Activated CD4-positive, alpha-beta T cell treated with anti-CD3 and anti-CD28 coated beads, Interleukin-2, amount 50 U/mL, for 16 hours (primary cell): ENCODE measurements at regions not wholly inside any gene's neighbourhood (a gene's known extent, or its start where the extent isn't known, plus 50 kb on each side); places are given as distances from the start of the nearest gene placed in this dataset.
A peak's percentile ranks its signal among the peaks of the same experiment; 100 is the strongest.

Source experiments
- DNase-seq: peaks from one replicate; pipeline ENCODE4 v3.0.0-alpha.2; 2020

- no peak for DNase-seq
Measured at GRCh38 chr10:47053081-47053798, 142.0 kb downstream of the PTPN20 start.

GRCh38 chr10:47054974-47055373 is 143.7 kb downstream of the PTPN20 start:
- no peak for DNase-seq

GRCh38 chr10:47055386-47056246 is 144.4 kb downstream of the PTPN20 start:
- no peak for DNase-seq

- no peak for DNase-seq
Measured at GRCh38 chr10:47056247-47056510, 145.0 kb downstream of the PTPN20 start.

- DNase-seq, result no peak
Measured at GRCh38 chr10:47057471-47057870, 146.2 kb downstream of the PTPN20 start.

- no peak for DNase-seq
Measured at GRCh38 chr10:47058032-47058702, 146.9 kb downstream of the PTPN20 start.

GRCh38 chr10:47058961-47059391 is 147.7 kb downstream of the PTPN20 start:
- DNase-seq, result no peak

GRCh38 chr10:47059606-47060311 is 148.5 kb downstream of the PTPN20 start:
- DNase-seq, result no peak

- DNase-seq, result no peak
Measured at GRCh38 chr10:47060356-47060755, 149.1 kb downstream of the PTPN20 start.

- no peak for DNase-seq
Measured at GRCh38 chr10:47060993-47061500, 149.8 kb downstream of the PTPN20 start.

GRCh38 chr10:47061776-47062175 is 150.5 kb downstream of the PTPN20 start:
- DNase-seq, result no peak

GRCh38 chr10:47062441-47063200 is 151.4 kb downstream of the PTPN20 start:
- no peak for DNase-seq

- no peak for DNase-seq
Measured at GRCh38 chr10:47063858-47064257, 152.6 kb downstream of the PTPN20 start.

GRCh38 chr10:47065903-47066302 is 154.7 kb downstream of the PTPN20 start:
- no peak for DNase-seq

GRCh38 chr10:47067949-47068940 is 157.0 kb downstream of the PTPN20 start:
- DNase-seq, result no peak

- no peak for DNase-seq
Measured at GRCh38 chr10:47070541-47070940, 159.3 kb downstream of the PTPN20 start.

- no peak for DNase-seq
Measured at GRCh38 chr10:47071891-47072290, 160.7 kb downstream of the PTPN20 start.

GRCh38 chr10:47073967-47074366 is 162.7 kb downstream of the PTPN20 start:
- DNase-seq, result no peak

- peak; percentile 4 for DNase-seq
Measured at GRCh38 chr10:47076949-47077361, 165.7 kb downstream of the PTPN20 start.

GRCh38 chr10:47077386-47077785 is 166.2 kb downstream of the PTPN20 start:
- DNase-seq, result no peak

GRCh38 chr10:47077941-47078340 is 166.7 kb downstream of the PTPN20 start:
- no peak for DNase-seq
